Hematopoietic multipotent progenitor cell (in vitro differentiated cells): ENCODE measurements at regions not wholly inside any gene's neighbourhood (a gene's known extent, or its start where the extent isn't known, plus 50 kb on each side); places are given as distances from the start of the nearest gene placed in this dataset.
"Not testable (repeated sequence)": the region's sequence is repeated elsewhere in the genome, so short reads cannot be mapped to it uniquely, and the experiment has no call there.

Experiments
- DNase-seq, 3 donors: peaks; one replicate each; pipeline ENCODE4 v3.0.0-alpha.2; 2011 to 2015; ENCODE audit warnings: low read depth in 2 of 3, low spot score in 2 of 3

DNA sequence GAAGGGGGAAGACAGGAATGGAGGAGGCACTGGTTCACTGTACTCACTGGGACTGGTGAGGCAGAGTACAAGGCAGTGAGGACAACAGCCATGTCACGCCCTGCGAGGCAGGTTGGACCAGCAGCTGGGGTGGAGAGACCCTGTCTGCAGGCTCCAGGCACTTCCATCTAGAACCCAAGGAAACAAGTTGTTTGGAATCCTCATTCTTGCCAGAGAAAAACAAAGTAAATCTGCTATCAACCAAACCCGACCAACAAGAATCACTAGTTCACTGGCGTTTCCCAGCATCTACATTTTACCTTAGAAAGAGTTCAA is 98.5 kb upstream of the CDYL start:
- DNase-seq = no peak

- no peak for DNase-seq
Measured at GRCh38 chr6:4677011-4677750, 99.0 kb upstream of the CDYL start.

- DNase-seq = no peak
Measured at GRCh38 chr6:4676016-4676415, 100.2 kb upstream of the CDYL start.

DNA sequence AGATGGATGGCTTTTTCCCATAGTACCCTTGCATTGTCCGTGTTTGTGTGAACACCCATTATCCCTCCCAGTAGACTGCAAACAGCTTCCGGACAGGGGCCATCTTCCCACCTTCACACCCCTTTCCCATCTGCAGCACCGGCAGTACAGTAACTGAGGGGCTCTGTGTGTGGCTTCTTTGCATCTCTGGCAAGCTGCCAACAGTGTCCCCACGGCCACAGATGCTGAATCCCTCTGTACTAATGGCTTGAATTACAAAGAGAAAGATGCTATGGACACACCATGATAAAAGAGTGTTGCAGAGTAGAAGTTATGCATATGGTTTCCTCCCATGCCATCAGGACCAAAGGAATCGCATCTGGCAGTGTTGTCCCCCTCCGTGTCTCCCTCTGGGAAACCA is 101.1 kb upstream of the CDYL start:
- no peak for DNase-seq

DNA sequence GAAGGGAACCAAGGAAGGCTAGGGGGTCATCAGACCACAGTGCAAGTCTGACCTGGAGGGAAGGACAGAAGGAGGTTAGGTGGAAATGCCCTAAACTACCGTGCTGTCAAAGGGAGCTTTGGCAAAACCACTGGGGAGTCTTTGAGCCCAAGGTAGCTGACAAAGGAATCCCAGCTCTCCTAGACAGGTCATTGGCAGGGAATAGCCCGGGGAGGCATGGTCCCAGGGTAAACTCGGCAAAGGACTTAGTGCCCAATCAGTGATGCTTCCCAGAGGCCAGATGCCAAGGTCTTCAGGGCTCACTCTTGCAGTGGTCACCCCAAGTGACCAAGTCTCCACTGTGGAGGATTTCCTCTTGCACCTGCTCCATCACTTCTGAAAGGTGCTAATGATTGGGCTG is 102.3 kb upstream of the CDYL start:
- DNase-seq = no peak

DNA sequence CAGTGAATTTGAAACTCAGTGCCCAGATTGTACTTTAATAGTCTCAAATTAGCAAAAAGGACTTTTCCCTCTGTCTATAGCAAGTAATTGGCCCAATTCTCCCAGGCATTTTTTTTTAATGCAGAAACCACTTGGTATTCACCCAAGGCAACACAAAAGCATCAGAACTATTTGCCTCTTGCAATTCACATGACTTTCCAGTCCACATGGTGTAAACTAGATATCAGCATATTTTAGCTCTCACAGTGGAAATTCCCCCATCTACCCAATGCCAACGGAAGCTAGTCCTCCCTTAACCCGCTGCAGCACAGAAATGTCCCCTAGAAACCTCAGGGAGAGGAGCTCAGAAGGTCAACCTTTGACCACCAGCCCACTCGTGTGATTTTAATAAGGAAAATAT is 103.4 kb upstream of the CDYL start:
- no peak for DNase-seq

DNA sequence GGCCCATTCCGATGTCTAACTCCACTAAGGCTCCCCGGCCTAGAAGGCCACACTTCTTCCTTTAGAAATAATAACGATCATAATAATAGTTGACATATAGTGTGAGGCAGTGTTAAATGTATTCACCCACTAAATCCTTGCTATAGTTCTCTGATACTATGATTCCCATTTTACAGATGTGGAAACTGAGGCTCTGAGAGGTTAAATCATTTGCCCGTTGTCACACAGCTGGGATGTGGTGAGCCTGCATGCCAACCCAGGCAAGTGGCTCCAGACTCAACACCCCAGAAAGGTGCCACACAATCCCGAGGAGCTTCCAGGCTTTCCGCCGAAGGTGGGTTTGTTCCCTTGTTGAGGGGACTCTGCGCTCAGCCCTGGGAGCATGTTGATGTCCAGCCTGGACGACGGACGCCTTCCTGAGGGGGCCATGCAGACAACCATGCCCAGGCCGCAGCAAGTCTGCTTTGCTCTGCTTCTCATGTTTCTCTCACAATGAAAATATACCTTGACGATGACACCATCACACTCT is 104.6 kb upstream of the CDYL start:
- DNase-seq = no peak

DNA sequence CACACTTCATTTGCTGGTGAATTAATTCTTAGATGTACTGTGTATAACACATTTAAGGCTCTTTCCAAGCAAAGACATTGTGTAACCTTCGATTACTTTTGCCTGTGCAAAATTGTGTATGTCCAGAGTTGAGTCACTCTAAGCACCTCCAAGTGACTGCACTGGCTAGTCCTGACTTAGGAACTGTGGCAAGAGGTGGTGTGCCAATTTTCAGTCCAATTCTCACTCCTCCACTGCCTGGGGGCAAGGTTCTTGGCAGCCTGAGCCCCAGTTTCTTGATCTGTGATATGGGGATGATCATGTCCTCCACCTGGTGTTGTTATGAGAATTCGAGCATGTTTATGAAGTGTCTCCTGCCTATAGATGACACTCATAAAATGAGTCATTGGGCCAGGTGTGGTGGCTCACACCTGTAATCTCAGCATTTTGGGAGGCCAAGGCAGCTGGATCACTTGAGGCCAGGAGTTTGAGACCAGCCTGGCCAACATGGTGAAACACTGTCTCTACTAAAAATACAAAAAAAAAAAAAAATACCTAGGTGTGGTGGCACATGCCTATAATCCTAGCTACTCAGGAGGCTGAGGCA is 105.3 kb upstream of the CDYL start:
- no peak for DNase-seq

DNA sequence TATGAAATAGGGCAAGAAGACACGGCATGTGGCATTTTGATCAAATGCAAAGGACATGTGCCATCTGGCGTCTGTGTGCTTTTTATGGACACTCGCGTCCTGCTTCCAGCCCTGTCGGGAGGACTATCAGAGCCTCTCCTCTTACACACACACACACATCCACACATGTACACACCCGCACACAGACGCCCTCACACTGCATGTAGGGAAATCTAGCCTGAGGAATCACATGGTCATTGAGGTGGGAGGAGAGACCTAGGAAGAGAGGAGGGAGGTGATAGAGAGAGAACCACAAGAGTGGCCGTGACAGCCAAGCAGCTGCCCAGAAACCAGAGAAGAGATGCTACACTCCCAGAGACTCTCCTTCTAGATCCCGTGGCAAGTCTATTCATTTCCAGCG is 105.9 kb upstream of the CDYL start:
- DNase-seq = no peak

DNA sequence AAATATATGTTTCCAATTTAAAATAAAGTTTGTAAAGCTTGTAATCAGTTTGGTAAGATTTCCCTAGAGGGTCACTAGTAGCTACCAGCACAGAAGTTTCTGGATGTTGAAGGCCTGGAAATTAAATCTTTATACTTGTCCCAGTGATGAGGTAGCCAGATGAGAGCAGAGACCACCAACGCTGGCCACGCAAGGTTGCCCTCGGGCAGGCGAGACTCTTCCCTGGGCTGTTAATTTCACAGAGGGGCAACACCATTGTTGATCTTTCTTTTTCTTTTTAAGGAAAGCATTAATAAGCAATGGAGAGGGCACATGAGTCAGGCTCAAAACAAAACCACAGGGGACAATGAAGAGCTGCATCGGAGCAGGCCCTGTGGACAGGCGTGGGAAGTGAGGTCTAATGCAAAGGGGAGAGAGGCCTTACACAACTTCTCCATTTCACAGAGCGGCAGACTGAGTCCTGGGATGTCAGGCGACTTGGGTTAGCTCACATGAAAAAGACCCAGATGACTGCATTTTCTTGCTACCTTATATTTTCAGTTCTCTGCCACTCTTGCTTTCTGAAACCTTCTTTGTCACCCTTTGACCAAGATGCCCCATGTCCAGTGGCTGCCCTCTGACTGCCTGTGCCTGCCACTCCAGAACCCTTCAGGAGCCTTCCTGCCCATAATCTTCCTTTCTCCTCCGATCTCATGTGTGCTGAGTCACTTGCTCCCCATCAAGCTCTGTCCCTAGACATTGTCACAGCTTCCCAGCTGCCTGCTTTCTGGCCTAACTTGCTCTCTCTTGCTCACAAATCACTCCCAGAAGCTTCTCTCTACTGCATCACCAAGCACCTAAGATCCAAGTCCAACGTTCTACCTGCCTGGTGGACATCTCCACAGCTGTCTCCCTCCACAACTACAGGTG is 107.7 kb upstream of the CDYL start:
- no peak for DNase-seq

DNA sequence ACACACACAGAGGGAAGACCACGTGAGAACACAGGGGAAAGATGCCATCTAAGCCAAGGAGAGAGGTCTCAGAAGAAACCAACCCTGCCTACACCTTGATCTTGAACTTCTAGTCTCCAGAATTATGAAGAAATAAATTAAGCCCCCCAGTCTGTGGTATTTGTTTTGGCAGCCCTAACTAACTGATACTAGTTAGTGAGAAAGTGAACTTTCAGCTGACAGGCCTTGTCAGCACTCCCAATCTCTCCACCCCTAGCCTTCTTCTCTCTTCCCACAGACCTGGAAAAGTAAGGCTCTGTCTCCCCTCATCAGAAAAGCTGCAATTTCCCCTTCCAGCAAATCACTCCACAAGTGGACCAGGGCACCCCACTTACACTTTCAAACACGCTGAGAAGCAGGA is 108.6 kb upstream of the CDYL start:
- DNase-seq = no peak

DNA sequence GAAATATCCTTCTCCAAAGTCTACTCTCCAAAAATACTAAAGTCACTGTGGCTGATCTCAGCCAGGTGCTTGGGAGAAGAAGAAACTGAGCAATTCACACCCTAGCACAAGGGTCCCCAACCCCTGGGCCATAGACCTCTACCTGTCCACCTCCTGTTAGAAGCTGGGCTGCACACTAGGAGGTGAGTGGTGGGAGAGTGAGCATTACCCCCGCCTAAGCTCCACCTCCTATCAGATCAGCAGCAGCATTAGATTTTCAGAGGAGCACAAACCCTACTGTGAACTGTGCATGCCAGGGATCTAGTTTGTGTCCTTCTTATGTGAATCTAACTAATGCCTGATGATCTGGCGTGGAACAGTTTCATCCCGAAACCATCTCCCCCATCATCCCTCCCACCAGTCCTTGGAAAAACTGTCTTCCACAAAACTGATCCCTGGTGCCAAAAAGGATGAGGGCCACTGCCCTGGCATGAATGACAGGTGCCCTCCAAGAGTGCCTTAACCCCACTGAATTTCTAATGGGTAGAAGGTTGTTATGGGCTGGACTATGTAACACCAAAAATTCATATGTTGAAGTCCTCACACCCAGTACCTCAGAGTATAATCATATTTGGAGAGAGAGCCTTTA is 109.2 kb upstream of the CDYL start:
- no peak for DNase-seq

DNA sequence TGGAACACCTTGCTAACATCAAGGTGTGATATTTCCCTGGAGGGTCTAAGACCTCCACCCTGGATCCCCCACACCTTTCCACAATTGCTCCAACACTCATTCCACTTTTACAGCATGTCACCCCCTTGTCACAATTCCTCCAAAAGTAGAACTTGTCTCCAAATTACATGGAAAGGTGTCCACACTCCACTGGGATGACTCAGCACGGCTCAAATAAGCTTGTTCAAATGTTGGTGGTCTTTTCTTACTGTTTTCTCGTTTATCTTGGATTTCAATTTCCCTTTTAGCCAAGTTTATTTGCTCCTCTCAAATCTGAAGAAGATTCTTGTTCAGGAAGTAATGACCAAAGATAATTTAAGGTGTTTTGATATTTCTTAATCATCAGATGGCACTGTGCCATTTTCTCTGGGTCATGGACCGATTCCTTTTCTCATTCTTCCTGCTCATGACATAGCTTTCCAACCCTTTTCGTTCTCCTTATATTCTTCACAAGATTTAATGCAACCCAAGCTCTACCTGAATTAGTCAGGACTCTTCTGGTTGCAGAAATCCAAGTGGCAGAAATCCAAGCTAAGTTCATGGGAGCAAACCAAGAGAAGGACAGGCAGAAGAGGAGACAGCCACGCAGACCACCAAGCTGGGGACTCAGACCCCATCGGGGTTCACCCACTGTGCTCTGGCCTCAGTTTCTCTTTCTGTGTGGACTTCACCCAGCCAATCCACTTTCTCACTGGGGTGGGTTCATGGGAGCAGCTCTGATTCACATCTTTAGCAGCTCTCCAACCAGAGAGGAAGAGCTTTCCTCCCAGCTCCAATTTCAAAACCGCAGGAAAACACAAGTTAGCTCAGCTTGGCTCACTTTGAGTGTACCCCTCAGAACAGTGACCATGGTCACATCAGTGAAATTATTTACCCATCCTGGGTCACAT is 110.5 kb upstream of the CDYL start:
- no peak for DNase-seq

- DNase-seq = no peak
Measured at GRCh38 chr6:4664911-4665310, 111.3 kb upstream of the CDYL start.

DNA sequence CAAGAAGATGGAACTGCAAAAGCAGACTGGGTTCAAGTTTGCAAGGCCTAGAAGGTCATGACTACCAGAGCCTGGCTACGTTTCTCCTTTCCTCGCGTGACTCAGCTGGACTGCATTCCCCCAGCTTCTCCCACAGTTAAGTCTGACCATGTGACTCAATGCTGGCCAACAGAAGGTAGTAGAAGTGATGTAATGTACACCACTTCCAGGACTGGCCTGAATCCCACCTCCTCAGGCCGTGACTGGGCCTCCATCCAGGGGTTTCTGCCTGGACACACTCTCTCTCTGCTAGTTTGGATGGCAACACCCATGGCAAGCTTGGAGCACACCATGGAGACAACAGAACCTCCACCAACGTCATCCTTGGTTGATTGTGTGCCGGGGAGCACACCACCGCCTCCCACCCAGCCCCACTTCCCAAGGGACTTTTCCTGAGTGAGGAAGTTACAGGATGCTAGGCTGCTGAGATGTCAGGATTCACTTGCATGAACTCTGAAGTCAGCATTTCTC is 112.0 kb upstream of the CDYL start:
- no peak for DNase-seq

GRCh38 chr6:4662886-4663285 is 113.3 kb upstream of the CDYL start:
- no peak for DNase-seq

DNA sequence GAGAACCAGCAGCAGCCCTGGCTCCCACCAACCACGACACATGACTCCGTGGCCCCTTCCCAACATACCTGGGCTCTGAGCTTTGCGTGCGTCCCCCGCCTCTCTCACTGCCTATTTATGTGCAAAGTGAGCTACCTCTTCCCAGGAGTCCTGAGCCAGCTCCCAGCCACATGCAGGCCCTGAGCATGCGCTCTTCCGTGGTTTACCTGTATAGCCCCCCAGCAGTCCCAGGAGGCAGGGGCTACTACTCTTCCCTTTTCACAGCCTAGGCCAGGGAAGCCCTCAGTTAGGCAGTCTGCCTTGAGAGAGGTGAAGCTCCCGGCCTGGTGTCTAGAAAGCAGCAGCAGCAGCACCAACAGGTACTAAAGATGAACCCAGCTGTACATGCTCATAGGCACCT is 114.8 kb upstream of the CDYL start:
- DNase-seq = no peak

DNA sequence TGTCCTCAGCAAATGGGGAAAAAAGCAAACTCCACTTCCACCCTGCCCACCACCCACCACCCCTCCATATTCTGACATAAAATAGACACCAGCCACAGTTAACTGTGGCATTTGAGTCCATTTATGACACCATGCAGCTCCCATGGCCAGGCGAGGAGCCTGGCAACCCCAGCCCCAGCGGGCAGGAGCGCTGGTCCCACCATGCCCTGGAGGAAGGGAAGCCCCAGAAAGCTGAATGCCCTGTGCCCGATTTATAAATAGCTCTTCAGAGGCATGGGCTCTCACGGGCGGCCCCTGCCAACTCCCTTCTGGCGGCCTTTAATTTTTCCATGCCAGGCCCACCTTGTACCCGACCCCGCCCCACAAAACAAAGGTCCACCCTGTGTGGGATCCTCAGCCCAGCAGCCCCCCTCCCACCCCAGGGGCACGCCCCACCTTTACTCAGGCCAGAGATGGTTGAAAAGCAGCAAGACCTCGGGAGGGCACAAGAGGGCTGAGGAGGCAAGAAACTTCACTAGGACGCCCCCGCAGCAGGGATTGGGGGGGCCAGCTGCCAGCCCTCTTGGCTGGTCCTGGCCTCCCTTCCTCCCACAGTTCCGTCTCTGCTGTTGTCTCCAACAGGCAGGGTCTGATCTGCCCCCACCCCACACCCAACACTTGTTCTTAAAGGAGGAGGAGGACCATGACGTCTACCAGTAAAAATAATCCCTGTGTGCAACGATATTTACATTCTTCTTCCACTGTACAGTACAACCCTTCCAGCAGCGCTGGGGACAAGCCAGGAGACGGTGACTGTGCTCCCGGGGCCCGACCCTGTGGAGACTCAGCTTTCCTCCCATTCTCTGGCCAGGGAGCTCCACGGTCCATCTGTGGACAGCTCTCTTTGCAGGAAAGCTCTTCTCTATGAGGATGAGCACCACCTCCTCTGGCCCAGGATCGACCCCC is 115.6 kb upstream of the CDYL start:
- no peak for DNase-seq

- DNase-seq = not testable (repeated sequence)
Measured at GRCh38 chr6:4659719-4660118, 116.5 kb upstream of the CDYL start.
